ENCODE measurements at regions not wholly inside any gene's neighbourhood (a gene's known extent, or its start where the extent isn't known, plus 50 kb on each side); places are given as distances from the start of the nearest gene placed in this dataset.
"Not testable (repeated sequence)": the region's sequence is repeated elsewhere in the genome, so short reads cannot be mapped to it uniquely, and the experiment has no call there.

DNA sequence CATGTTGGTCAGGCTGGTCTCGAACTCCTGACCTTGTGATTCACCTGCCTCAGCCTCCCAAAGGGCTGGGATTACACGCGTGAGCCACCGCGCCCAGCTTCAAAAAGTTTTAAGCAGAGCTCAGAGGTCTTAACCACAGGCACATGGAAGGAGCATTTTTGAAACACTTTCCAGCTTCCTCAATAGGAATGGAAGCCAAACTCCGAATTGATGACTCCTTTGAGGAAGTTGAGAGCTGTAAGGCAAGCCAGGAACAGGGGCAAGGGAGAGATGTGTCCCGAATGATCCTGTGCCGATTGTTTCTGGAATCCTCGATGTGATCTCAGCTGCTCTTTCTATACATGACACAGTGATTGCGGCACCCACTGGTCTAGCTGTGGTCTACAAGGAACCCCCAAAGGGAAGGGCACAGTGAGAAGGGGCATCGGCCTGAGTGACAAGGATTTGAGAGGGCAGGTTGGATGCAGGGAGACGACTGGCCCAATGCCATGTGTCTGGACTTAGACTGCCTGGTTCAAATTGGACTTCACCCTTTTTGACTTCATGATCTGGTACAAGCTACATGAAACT lies 116.2 kb downstream of the ADRA2C start:
- DNase-seq: not testable (repeated sequence)

DNA sequence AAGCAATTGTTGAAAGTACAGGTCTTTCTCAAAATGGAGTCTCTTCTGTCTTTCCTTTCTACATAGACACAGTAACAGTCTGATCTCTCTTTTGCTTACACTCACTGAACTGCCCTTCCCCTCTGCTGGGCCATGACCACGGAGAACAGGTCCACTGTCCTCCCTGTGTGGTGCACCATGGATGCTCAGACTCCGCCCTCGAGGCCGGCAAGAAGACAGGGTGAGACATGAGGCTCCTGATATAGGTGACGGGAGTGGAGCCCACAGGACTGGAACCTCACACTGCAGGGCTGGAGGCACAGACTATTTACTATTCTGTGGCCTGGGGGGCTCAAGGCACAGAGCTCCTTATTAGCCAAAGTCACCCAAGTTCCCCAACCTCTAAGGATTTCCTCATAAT lies 118.1 kb downstream of the ADRA2C start:
- not testable (repeated sequence) for DNase-seq

GRCh38 chr4:3893590-3893989 lies 127.4 kb downstream of the ADRA2C start:
- not testable (repeated sequence) for DNase-seq

DNA sequence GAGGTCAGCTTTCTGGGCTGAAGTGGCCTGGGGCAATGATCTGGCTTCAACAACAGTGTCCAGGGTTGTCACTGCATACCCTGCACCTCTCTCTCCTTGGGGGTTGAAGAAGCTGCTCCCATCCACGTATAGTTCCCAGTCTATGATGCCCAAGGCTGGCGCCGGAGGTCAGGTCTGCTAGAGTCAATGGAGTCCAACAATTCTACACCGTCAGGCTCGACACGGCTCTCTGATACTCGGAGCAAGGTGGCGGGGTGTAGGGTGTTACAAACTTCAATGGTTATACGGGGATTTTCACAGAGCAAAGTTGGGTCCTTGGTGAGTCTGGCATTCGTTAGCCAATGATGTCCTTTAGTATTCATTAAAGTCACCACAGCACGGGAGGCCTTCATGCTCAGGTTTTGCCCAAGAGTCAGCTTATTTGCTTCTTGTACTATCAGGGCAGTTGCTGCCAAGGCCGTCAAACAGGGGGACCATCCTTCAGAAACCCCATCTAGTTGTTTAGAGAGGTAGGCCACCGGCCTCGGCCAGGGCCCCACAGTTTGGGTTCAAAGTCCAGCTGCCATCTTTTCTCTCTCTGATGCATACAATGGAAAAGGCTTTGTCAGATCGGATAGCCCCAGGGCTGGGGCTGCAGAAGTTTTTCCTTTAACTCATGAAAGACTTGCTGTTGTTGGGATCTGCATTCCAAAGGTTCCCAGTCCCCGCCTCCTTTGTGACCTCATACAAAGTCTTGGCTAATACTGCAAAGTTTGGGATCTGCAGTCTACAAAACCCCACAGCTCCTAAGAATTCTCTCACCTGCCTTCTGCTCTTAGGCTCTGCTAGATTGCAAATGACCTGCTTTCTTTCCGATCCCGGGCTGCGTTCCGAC lies 128.1 kb downstream of the ADRA2C start:
- DNase-seq: not testable (repeated sequence)

GRCh38 chr4:3896441-3896840 lies 130.3 kb downstream of the ADRA2C start:
- no peak for DNase-seq

GRCh38 chr4:3896871-3897578 lies 130.8 kb downstream of the ADRA2C start:
- not testable (repeated sequence) for DNase-seq

DNA sequence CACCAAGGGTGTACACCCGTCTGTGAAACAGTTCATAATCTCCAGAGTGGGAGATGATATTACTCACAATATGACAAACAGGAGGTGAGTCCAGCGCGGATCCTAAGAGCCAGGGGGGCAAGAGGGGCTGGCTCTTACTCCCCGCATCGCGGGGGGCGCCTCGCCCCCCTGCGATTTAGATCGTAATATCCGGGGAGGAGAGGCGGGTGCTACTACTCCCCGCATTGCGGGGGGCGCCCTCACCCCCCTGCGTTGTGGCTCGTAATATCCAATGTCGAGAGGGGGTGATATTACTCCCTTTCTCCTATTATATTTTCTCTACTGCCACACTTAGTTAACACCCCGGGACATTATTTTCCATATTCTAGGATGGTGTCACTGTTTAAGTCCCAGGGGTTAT lies 131.9 kb downstream of the ADRA2C start:
- no peak for DNase-seq

- not testable (repeated sequence) for DNase-seq
Measured at GRCh38 chr4:3898928-3899327, 132.7 kb downstream of the ADRA2C start.

GRCh38 chr4:3904264-3904955 lies 138.2 kb downstream of the ADRA2C start:
- not testable (repeated sequence) for DNase-seq

DNA sequence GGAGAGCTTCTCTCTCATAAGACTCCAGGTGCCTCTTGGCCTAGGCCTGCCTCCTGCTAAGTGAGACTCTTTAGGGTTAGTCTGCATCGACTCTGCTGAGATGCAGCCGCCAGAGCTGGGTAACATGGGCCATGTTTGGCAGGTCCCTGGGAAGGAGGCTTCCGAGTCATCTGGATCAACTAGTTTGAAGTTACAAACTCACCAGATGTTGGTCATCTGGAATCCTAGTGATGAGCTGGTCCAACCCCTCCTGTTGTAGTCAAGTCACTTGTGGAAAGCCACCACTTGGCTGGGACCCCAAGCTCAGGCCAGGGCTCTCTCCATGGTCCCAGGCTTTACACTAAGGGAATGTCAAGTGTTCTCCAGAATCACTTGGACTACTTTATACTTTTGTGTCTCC lies 143.4 kb downstream of the ADRA2C start:
- DNase-seq: not testable (repeated sequence)

DNA sequence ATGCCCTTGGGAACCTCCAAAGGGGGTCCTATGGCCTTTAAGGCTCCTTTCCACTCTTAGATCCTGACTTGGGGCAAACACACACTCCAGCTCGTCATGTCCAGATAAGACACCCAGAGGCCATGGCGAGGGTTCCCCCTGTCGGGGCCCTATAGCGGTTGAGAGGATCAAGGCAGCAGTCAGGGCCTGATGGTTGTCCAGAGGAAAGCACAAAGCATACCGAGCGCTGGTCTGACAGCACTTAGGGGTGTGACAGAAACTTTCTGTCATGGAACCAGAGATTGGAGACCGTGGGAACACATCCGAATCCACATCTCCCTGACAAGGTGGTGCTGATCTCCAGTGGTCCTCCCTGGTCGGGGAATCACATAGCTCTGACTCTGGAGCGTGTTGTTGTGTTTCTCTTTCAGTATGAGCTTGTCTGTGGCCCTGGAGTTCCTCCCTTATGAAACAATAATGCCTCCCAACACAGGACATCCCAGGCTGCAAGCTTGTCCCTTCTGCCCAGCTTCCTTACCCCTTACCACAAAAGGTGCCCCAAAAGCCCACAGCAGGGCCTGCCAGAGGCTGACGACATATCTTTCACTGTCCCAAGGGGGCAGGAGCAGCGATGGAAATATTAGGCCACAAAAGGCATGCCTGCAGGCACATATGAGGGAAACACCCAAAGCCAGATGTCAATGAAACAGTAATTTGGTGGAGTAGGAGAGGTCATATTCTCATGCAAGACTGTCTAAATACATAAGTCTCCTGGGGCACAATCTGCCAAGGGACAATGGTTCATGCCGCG lies 144.2 kb downstream of the ADRA2C start:
- not testable (repeated sequence) for DNase-seq

GRCh38 chr4:3911252-3911856 lies 145.2 kb downstream of the ADRA2C start:
- no peak for DNase-seq

- DNase-seq: not testable (repeated sequence)
Measured at GRCh38 chr4:3914511-3914910, 148.3 kb downstream of the ADRA2C start.

DNA sequence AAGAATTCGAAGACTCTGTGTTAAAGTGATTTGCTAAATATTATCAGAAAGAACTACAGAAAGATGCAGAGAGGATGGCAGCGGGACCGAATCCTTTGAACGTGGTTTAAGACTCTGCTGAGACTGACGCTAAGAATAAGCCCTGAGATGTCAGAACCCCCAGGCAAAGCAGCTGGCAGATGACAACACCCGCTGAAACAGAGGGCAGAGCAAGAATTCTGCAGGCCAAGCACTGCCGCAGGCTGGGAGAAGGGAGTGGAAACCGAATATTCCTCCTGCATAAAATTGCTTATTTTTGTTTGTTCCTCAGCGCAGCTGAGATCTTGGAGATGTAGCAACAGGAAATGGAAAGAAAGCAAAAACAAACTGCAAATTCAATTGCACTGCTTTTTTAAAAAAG lies 153.3 kb downstream of the ADRA2C start:
- DNase-seq: not testable (repeated sequence)

DNA sequence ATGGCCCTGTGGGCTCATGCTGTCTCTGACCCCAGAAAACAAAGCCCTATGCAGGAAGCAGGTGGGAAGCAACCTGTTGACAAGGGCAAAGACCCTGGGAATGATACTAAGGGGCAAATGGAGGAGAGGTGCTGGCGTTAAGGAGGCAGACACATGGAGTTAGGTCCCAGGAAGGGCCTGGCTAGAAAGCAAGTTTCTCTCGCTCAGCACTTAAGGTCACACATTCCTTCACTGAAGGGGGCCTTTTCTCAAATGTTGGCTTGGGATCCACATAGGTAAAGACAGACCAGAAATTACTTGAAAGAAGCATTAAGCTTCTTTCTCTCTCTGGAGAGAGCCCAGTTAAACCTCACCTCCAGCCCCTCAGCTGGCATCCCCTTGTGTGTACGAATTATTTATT lies 155.7 kb downstream of the ADRA2C start:
- DNase-seq: not testable (repeated sequence)

DNA sequence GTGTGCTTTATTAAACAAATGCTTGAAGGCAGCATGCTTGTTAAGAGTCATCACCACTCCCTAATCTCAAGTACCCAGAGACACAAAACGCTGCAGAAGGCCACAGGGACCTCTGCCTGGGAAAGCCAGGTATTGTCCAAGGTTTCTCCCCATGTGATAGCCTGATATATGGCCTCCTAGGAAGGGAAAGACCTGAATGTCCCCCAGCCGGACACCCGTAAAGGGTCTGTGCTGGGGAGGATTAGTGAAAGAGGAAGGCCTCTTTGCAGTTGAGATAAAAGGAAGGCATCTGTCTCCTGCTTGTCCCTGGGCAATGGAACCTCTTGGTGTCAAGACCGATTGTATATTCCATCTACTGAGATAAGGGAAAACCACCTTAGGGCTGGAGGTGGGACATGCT lies 159.7 kb downstream of the ADRA2C start:
- DNase-seq: not testable (repeated sequence)

- not testable (repeated sequence) for DNase-seq
Measured at GRCh38 chr4:3926271-3926670, 160.1 kb downstream of the ADRA2C start.

DNA sequence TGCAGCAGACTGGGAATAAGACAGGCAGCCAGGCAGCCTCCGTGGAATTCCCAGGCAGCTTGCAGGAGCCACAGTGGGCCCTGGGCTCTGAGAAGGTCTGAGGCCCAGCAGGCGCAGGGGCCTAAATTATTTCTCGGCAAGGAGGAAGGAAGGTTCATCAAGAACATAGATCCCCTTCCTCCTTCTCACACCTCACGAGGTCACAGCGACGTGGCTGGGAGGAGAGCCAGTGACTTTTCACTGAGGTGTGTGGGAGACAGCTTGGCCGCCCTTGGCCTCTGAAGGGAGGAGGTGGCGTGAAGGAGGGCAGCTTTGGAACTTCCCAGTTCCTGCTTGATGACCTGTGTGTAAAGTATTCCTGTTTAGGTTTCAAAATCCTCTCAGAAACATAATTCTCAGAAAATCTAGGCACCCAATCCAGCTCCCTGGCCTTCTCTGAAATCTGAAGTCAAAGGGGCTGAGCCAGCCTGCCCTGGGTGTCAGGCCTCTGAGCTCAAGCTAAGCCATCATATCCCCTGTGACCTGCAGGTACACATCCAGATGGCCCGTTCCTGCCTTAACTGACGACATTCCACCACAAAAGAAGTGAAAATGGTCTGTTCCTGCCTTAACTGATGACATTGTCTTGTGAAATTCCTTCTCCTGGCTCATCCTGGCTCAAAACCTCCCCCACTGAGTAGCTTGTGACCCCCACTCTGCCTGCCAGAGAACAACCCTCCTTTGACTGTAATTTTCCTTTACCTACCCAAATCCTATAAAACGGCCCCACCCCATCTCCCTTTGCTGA lies 161.0 kb downstream of the ADRA2C start:
- not testable (repeated sequence) for DNase-seq

- not testable (repeated sequence) for DNase-seq
Measured at GRCh38 chr4:3929431-3929830, 163.2 kb downstream of the ADRA2C start.

- not testable (repeated sequence) for DNase-seq
Measured at GRCh38 chr4:3932734-3933133, 166.5 kb downstream of the ADRA2C start.

- not testable (repeated sequence) for DNase-seq
Measured at GRCh38 chr4:3935406-3935805, 169.2 kb downstream of the ADRA2C start.
